Motor neuron (in vitro differentiated cells): ENCODE measurements at regions not wholly inside any gene's neighbourhood (a gene's known extent, or its start where the extent isn't known, plus 50 kb on each side); places are given as distances from the start of the nearest gene placed in this dataset.

Experiments
- ATAC-seq, 8 experiments: fragments of 200-7000 bp; cut with Tn5 transposase; replicated peaks in 6 of 8; 2 replicates each; pipeline ENCODE4 v1.8.0; 2021; ENCODE audit warnings: mild to moderate bottlenecking in 8 of 8, moderate library complexity in 8 of 8
- H3K27ac ChIP-seq, 2 donors: fragments of 250-450 bp; sonication (Bioruptor Pico); 2 replicates each; pipeline ENCODE4 v1.9.0; 2021; ENCODE audit warnings: antibody characterized with exemption in 2 of 2, mild to moderate bottlenecking in 2 of 2, moderate library complexity in 1 of 2
- H3K4me1 ChIP-seq, 2 donors: fragments of 250-450 bp; sonication (Bioruptor Pico); replicated peaks in 1 of 2; 2 replicates each; pipeline ENCODE4 v1.6.1; 2021; ENCODE audit warnings: antibody characterized with exemption in 2 of 2, mild to moderate bottlenecking in 2 of 2, moderate library complexity in 1 of 2
- H3K4me3 ChIP-seq, 5 donors: fragments of 250-450 bp; sonication (Bioruptor Pico); 2 replicates each; pipeline ENCODE4 v1.9.0; 2021; ENCODE audit warnings: antibody characterized with exemption in 5 of 5, mild to moderate bottlenecking in 5 of 5, moderate library complexity in 4 of 5
- WGBS, 10 experiments: fragments of 450-650 bp; shearing (Covaris generic); methylation state at CpG; one replicate each; pipeline ENCODE4 v1.0.0; 2022; 5-methylcytosine and 5-hydroxymethylcytosine counted together
- in situ Hi-C, 9 experiments: fragments of 400-800 bp; cut with MboI; loops; one replicate each; pipeline ENCODE4 v1.15.0; 2021; ENCODE audit warnings: low sequenced_read_pairs in 9 of 9, low pct_unique_long_range_greater_than_20kb in 2 of 9; ENCODE audit not compliant: unreplicated experiment in 9 of 9

GRCh38 chr3:106208967-106209366 lies 340.2 kb upstream of the CBLB start:
- no peak for ATAC-seq
- no peak overlapping the region for H3K4me3 ChIP-seq
- in situ Hi-C loops: loop anchor here in 1 of 9 experiments (25.0 kb wide), 1 partner anchor 522 kb away; no protein-coding TSS in a partner anchor
- WGBS, 10 experiments: 4 to 86% (median 73%) methylated on average over 1 to 2 of the region's 2 CpGs
- no peaks in the 10 kb centered on the region for H3K4me1 ChIP-seq
- no peak overlapping the region for H3K27ac ChIP-seq

DNA sequence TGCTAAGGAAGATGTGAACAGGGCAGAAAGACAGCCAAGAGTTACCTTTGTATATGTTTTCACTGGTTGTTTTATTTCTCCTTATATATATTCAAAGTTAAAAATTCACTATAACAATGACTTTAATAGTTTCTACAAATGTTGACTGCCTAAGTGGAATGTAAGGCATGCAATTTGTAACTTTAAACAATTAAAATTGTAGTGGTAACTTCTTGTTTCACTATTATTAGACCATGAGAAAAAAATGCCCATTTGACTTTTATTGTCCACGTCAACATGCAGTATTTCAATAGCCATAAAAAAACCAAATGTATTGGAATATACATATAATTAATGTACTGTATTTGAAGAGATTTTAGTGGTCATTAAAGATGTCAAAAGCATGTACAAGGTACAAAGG lies 340.7 kb upstream of the CBLB start:
- ATAC-seq: no peak
- Histone ChIP-seq H3K4me3 (no peak overlapping the region), H3K27ac (no peak overlapping the region), H3K4me1 (no peaks in the 10 kb centered on the region)
- WGBS, 10 experiments: 29 to 80% (median 50%) methylated on average over 1 of the region's 1 CpG; no CpG with 5 or more reads in 1 of the 10 experiments
- in situ Hi-C loops: loop anchor here in 1 of 9 experiments (25.0 kb wide), 1 partner anchor 522 kb away; no protein-coding TSS in a partner anchor

- in situ Hi-C loops: loop anchor here in 1 of 9 experiments (25.0 kb wide), 1 partner anchor 524 kb away; no protein-coding TSS in a partner anchor
- WGBS, 10 experiments: 33 to 100% (median 77%) methylated on average over 1 to 3 of the region's 3 CpGs
- Histone ChIP-seq H3K4me1 (no peaks in the 10 kb centered on the region), H3K4me3 (no peak overlapping the region), H3K27ac (no peak overlapping the region)
- no peak for ATAC-seq
These were observed 342.1 kb upstream of the CBLB start for GRCh38 chr3:106210923-106211322.

DNA sequence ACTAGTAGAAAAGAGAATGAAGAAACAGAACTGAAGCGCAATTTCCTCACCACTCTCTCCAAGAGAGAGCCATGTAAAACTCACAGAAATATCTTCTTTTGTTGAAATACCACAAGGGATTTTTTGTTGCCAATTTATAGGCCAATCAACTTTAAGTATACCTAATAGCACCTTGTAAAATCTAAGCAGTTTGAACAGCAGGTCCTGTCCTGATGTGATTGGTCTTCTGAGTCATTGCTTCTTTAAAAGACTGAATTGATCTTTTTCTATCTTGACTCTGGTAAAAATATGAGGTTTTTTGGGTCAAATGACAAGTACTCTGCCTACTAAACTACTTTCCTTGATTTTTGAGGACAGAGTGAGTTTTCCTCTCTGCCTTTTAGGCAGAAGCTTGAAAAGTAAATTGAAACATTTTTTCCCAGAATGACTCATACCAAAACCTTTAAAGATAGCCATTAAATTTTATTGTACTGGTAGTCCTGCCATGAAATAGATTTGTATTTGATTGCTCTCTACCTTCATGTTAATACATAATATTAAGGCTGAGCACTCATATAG lies 343.9 kb upstream of the CBLB start:
- in situ Hi-C loops: loop anchor here in 1 of 9 experiments (25.0 kb wide), 1 partner anchor 525 kb away; no protein-coding TSS in a partner anchor
- 80 to 100% (median 96%) methylated on average over 1 of the region's 1 CpG; no CpG with 5 or more reads in 4 of the 10 experiments for whole genome bisulfite sequencing, 10 experiments
- Histone ChIP-seq H3K4me1 (no peaks in the 10 kb centered on the region), H3K4me3 (no peak overlapping the region), H3K27ac (no peak overlapping the region)
- no peak for ATAC-seq

DNA sequence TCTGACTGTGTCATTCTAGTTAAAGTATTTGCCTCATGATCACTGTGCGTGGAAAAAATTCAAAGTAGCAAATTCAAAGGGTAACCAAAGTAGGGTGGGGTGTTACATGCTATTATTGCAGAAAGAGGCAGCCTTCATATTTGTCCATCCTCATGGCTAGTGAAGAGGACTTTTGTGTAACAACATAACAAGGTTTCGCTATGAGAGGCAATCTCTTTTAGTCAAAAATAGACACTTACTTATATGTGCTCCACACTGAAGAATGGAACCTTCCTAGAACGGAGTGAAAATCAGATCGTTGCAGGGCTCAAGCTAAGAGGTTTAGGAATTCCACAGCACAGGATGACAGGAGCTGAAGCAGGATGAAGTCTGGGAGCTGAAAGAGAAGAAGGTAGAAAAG lies 345.1 kb upstream of the CBLB start:
- WGBS, 10 experiments: 70 to 100% (median 88%) methylated on average over 2 to 4 of the region's 4 CpGs
- no peak overlapping the region for H3K4me3 ChIP-seq
- no peak for ATAC-seq
- no peak overlapping the region for H3K27ac ChIP-seq
- in situ Hi-C loops: loop anchor here in 1 of 9 experiments (25.0 kb wide), 1 partner anchor 527 kb away; no protein-coding TSS in a partner anchor
- H3K4me1 ChIP-seq: no peaks in the 10 kb centered on the region

DNA sequence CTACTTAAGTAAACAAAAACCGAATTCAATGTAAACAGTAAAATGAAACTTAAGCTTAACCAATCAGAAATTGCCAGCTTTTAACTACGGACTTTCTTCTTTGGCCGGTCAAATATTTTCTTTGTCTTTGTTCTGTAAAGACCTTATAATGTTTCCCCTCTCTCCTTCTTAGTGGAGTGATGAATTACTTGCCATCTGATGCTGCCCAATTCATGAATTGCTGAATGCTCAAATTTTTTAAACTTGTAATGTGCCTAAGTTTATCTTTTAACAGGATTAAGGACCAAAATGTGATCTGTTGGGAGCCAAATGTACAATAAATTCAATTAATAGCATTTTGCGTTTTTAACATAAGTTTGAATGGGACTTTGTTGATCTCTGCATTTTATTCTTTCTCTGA lies 345.8 kb upstream of the CBLB start:
- WGBS, 10 experiments: 70 to 100% (median 91%) methylated on average over 2 to 4 of the region's 4 CpGs
- ATAC-seq: no peak

DNA sequence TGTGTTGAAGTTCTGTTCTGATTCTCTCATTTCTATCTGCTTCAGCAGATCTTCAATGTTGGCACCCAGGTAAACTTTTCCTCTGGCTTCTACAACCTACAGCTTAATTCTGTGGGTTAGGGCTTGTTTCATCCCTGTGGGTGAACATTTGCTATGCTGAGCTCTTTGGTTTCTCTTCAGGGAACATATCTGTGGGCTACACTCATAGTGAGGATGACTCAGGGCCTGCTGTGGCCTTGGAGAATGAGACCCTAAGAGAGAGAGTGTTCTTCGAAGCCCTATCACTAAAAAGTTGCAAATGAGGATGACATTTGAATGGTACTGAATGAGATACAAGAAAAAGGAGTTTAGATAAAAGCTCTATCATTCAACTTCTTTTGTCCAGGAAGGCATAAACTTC lies 346.2 kb upstream of the CBLB start:
- ATAC-seq: no peak
- Histone ChIP-seq H3K27ac (no peak overlapping the region), H3K4me1 (no peaks in the 10 kb centered on the region), H3K4me3 (no peak overlapping the region)
- in situ Hi-C loops: loop anchor here in 1 of 9 experiments (25.0 kb wide), 1 partner anchor 528 kb away; no protein-coding TSS in a partner anchor
- WGBS, 10 experiments: 57 to 100% (median 90%) methylated on average over 1 of the region's 1 CpG; no CpG with 5 or more reads in 4 of the 10 experiments

More for the DNA sequence above, 345.8 kb upstream of the CBLB start:
- no peak overlapping the region for H3K27ac ChIP-seq
- in situ Hi-C loops: loop anchor here in 1 of 9 experiments (25.0 kb wide), 1 partner anchor 527 kb away; no protein-coding TSS in a partner anchor
- no peaks in the 10 kb centered on the region for H3K4me1 ChIP-seq
- no peak overlapping the region for H3K4me3 ChIP-seq

DNA sequence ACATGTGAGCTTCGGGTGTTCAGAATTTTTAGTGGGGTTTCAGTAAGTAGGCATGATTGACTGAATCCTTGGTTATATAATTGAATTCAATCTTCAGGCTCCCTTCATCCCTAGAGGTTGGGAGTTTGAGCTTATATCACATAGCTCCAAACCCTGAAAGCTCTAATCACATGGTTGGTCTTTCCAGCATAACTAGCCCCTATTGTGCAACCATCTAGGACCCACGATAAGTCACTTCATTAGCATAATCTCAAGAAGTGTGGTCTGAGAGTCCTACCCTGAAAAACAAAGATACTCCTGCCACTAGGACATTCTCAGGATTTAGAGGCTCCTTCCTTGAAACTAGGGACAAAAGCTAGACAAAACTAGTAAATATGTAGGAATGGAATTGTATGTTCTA lies 348.9 kb upstream of the CBLB start:
- ATAC-seq: no peak
- WGBS, 10 experiments: 50 to 100% (median 80%) methylated on average over 1 to 2 of the region's 2 CpGs; no CpG with 5 or more reads in 7 of the 10 experiments
- no peak overlapping the region for H3K4me3 ChIP-seq
- in situ Hi-C loops: loop anchor here in 1 of 9 experiments (25.0 kb wide), 1 partner anchor 530 kb away; no protein-coding TSS in a partner anchor
- H3K27ac ChIP-seq: no peak overlapping the region
- no peaks in the 10 kb centered on the region for H3K4me1 ChIP-seq

DNA sequence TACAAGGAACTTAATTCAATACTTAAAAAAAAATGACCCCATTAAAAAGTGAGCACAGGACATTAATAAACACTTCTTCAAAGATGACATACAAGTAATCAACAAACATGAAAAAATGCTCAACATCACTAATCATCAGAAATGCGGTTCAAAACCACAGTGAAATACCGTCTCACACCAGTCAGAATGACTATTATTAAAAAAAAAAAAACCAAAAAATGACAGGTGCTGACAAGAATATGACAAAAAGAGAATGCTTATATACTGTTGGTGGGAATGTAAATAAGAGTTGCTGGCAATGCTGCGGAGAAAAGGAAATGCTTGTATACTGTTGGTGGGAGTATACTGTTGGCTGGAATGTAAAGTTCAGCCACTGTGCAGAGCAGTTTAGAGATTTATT lies 358.3 kb upstream of the CBLB start:
- in situ Hi-C loops: no loop called here
- no peak for ATAC-seq
- WGBS, 10 experiments: 50 to 97% (median 82%) methylated on average over 1 to 3 of the region's 3 CpGs
- H3K4me3 ChIP-seq: no peak overlapping the region
- no peaks in the 10 kb centered on the region for H3K4me1 ChIP-seq
- no peak overlapping the region for H3K27ac ChIP-seq

- WGBS, 10 experiments: 38 to 100% (median 96%) methylated on average over 1 to 2 of the region's 2 CpGs; no CpG with 5 or more reads in 2 of the 10 experiments
- in situ Hi-C loops: no loop called here
These were observed 359.5 kb upstream of the CBLB start for GRCh38 chr3:106228271-106228670.

DNA sequence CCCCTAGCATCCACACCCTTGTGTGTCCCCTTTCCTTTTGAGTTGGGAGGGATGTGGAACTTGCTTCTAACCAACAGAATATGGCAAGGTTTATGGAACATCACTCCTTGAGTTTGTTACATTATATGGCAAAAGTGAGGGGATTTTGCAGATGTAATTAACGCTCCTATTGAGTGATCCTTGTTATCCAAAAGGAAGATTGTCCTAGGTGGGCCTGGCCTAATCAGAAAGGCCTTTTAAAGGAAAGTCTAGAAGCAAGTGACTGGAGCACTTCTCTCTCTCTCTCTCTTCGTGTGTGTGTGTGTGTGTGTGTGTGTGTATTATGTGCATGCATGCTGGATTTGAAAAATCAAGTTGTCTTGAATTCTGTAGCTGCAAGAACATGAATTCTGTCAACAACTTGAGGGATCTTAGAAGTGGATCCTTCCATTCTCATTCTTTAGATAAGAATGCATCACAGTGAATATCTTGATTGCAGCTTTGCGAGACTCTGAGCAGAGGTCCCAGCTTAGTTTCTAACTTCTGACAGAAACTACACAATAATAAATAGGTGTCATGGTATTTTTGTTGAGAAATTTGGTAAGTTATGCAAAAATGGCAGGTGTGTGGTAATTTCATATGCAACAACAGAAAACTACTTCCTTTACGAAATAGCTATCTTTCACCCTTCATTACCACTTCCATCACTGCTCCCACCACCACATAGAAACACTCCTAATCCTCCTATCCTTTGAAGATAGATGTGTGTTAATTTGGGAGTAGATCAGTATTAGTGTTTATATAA lies 360.9 kb upstream of the CBLB start:
- ATAC-seq: no peak
- no peak overlapping the region for H3K4me3 ChIP-seq
- 76 to 100% (median 100%) methylated on average over 1 to 3 of the region's 4 CpGs; no CpG with 5 or more reads in 3 of the 10 experiments for WGBS, 10 experiments
- in situ Hi-C loops: no loop called here
- H3K4me1 ChIP-seq: no peaks in the 10 kb centered on the region
- H3K27ac ChIP-seq: no peak overlapping the region

More at GRCh38 chr3:106228271-106228670, 359.5 kb upstream of the CBLB start:
- H3K4me3 ChIP-seq: no peak overlapping the region
- no peak for ATAC-seq
- H3K4me1 ChIP-seq: no peaks in the 10 kb centered on the region
- no peak overlapping the region for H3K27ac ChIP-seq

- Histone ChIP-seq H3K4me3 (no peak overlapping the region), H3K27ac (no peak overlapping the region), H3K4me1 (no peaks in the 10 kb centered on the region)
- WGBS, 10 experiments: 80 to 100% (median 94%) methylated on average over 1 of the region's 1 CpG; no CpG with 5 or more reads in 2 of the 10 experiments
- no peak for ATAC-seq
- in situ Hi-C loops: no loop called here
These were observed 362.3 kb upstream of the CBLB start for GRCh38 chr3:106231086-106231485.

GRCh38 chr3:106232956-106233355 lies 364.1 kb upstream of the CBLB start:
- no peak overlapping the region for H3K4me3 ChIP-seq
- in situ Hi-C loops: no loop called here
- H3K27ac ChIP-seq: no peak overlapping the region
- ATAC-seq: no peak
- H3K4me1 ChIP-seq: no peaks in the 10 kb centered on the region
